Bronchial epithelial cell (primary cell): ENCODE measurements at regions not wholly inside any gene's neighbourhood (a gene's known extent, or its start where the extent isn't known, plus 50 kb on each side); places are given as distances from the start of the nearest gene placed in this dataset.

ENCODE experiments used
- DNase-seq: peaks from one replicate; pipeline ENCODE4 v3.0.0-alpha.2; 2010; ENCODE audit warnings: low read depth
- FAIRE-seq: peaks from 2 replicates; lab custom pipeline; 2011; peaks lifted over from hg19 to GRCh38; lab: Jason Lieb, UNC
- H3K27me3 ChIP-seq: 2 replicates; pipeline ENCODE4 v1.5.1; 2011; ENCODE audit warnings: low read length; ENCODE audit not compliant: control insufficient read depth, insufficient read depth
- H3K36me3 ChIP-seq: 2 replicates; pipeline ENCODE4 v1.5.1; 2011; ENCODE audit warnings: low read length; ENCODE audit not compliant: control insufficient read depth, insufficient read depth
- H3K4me3 ChIP-seq: 2 replicates; pipeline ENCODE4 v1.5.1; 2011; ENCODE audit warnings: mild to moderate bottlenecking, low read depth, low read length, control low read depth
- TF ChIP-seq, protein P1 (sequence below): IDR thresholded peaks from 2 replicates; pipeline ENCODE4 v1.5.1; 2011; ENCODE audit warnings: mild to moderate bottlenecking, moderate library complexity, low read length, control low read depth, inconsistent platforms; ENCODE audit not compliant: insufficient read depth, severe bottlenecking

DNA sequence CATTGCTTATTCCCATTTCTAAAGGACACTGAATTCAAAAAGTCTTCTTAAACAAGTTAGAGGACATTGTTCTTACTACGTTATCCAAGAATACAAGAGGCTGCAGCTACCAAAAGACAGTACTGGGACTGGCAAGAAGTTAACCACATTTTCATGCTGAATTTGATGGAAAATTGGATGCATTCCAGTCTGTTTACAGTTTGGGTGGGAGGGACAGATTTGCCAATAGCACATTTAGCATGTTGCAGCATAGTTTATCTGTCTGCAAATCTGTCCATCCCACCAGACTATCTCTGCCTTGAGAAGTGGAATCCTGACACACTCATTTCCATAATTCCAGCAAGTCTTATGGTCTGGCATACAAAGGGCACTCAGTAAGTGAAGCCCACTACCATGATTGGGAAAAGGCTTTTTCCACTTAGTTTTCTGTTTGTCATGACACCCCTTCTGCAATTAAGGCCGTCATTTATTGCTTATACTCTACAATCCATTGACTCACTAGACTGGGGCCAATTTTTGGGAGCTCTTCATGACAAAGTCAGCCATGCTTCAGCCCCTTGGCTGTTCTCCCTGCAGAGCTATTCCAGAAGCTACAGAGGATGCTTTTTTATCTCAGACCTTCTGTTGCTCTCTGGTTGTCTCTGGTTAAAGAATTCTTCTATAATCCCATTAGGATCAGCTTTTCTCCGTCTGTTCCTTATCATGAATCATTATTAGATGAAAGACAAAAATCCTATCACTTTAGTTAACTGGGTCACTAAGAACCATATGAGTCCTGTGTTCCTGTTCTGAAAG is 355.8 kb upstream of the PTBP2 start:
- no peak for FAIRE-seq
- no peak for DNase-seq
- Histone ChIP-seq H3K27me3 (no peaks in the 10 kb centered on the region), H3K4me3 (no peak overlapping the region), H3K36me3 (no peaks in the 10 kb centered on the region)
- TF ChIP-seq, protein P1, sequence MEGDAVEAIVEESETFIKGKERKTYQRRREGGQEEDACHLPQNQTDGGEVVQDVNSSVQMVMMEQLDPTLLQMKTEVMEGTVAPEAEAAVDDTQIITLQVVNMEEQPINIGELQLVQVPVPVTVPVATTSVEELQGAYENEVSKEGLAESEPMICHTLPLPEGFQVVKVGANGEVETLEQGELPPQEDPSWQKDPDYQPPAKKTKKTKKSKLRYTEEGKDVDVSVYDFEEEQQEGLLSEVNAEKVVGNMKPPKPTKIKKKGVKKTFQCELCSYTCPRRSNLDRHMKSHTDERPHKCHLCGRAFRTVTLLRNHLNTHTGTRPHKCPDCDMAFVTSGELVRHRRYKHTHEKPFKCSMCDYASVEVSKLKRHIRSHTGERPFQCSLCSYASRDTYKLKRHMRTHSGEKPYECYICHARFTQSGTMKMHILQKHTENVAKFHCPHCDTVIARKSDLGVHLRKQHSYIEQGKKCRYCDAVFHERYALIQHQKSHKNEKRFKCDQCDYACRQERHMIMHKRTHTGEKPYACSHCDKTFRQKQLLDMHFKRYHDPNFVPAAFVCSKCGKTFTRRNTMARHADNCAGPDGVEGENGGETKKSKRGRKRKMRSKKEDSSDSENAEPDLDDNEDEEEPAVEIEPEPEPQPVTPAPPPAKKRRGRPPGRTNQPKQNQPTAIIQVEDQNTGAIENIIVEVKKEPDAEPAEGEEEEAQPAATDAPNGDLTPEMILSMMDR = no peak

- TF ChIP-seq, protein P1 = no peak
- H3K4me3 ChIP-seq = no peak overlapping the region
- H3K36me3 ChIP-seq = no peaks in the 10 kb centered on the region
- no peaks in the 10 kb centered on the region for H3K27me3 ChIP-seq
- FAIRE-seq (no peak), DNase-seq (peak; percentile 15)
These were observed 355.1 kb upstream of the PTBP2 start for GRCh38 chr1:96366516-96366915.

DNA sequence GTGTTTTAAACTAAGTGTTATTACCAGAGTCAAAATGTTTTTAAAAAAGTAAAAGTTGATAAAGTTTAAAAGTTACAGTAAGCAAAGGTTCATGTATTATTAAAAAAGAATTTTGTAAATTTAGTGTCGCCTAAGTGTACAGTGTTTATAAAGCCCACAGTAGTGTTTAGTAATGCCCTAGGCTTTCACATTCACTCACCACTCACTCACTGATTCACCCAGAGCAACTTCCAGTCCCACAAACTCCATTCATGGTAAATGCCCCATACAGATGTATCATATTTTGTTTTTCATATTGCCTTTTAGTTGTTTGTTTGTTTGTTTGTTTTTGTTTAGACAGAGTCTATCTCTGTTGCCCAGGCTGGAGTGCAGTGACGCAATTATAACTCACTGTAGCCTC is 353.8 kb upstream of the PTBP2 start:
- Histone ChIP-seq H3K27me3 (no peaks in the 10 kb centered on the region), H3K36me3 (no peaks in the 10 kb centered on the region), H3K4me3 (no peak overlapping the region)
- peak; percentile 21 for DNase-seq
- TF ChIP-seq, protein P1 = no peak
- FAIRE-seq = no peak

GRCh38 chr1:96370757-96371156 is 350.8 kb upstream of the PTBP2 start:
- H3K27me3 ChIP-seq = no peaks in the 10 kb centered on the region
- DNase-seq (peak; percentile 65), FAIRE-seq (no peak)
- TF ChIP-seq, protein P1 = no peak
- no peak overlapping the region for H3K4me3 ChIP-seq
- no peaks in the 10 kb centered on the region for H3K36me3 ChIP-seq

DNA sequence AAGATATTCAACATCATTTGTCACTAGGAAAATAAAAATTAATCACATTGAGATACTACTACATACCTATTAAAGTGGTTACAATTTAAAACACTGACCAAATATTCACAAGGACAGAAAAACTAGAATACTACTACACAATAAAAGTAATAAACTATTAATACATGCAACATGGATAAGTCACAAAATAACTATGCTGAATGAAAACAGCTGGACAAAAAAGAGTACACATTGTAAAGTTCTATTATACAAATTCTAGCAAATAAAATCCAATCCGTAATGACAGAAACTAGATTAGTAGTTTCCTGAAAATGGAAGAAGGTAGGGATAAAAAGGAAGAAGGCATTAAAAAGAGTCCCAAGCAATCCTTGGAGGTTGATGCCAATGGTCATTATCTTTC is 348.7 kb upstream of the PTBP2 start:
- Histone ChIP-seq H3K4me3 (no peak overlapping the region), H3K36me3 (no peaks in the 10 kb centered on the region), H3K27me3 (no peaks in the 10 kb centered on the region)
- FAIRE-seq = no peak
- DNase-seq = no peak
- TF ChIP-seq, protein P1 = no peak
